ENCODE measurements at regions not wholly inside any gene's neighbourhood (a gene's known extent, or its start where the extent isn't known, plus 50 kb on each side); places are given as distances from the start of the nearest gene placed in this dataset.
"Not testable (repeated sequence)": the region's sequence is repeated elsewhere in the genome, so short reads cannot be mapped to it uniquely, and the experiment has no call there.

GRCh38 chr5:126098330-126099017 lies 324.7 kb upstream of the GRAMD2B start:
- no peak for DNase-seq

GRCh38 chr5:126099077-126099476 lies 324.1 kb upstream of the GRAMD2B start:
- DNase-seq, result no peak

GRCh38 chr5:126100767-126101166 lies 322.4 kb upstream of the GRAMD2B start:
- DNase-seq, result no peak

- DNase-seq, result no peak
These were observed 321.3 kb upstream of the GRAMD2B start for GRCh38 chr5:126101901-126102300.

- no peak for DNase-seq
These were observed 320.2 kb upstream of the GRAMD2B start for GRCh38 chr5:126103050-126103449.

GRCh38 chr5:126103868-126104267 lies 319.3 kb upstream of the GRAMD2B start:
- DNase-seq, result no peak

GRCh38 chr5:126104341-126104740 lies 318.9 kb upstream of the GRAMD2B start:
- DNase-seq, result no peak

GRCh38 chr5:126104951-126105350 lies 318.3 kb upstream of the GRAMD2B start:
- DNase-seq, result no peak

- no peak for DNase-seq
These were observed 317.2 kb upstream of the GRAMD2B start for GRCh38 chr5:126106029-126106428.

GRCh38 chr5:126107381-126107780 lies 315.8 kb upstream of the GRAMD2B start:
- DNase-seq, result no peak

GRCh38 chr5:126108470-126108869 lies 314.7 kb upstream of the GRAMD2B start:
- DNase-seq, result no peak

- DNase-seq, result no peak
These were observed 308.1 kb upstream of the GRAMD2B start for GRCh38 chr5:126115059-126115629.

- no peak for DNase-seq
These were observed 306.2 kb upstream of the GRAMD2B start for GRCh38 chr5:126117044-126117443.

GRCh38 chr5:126119887-126120442 lies 303.2 kb upstream of the GRAMD2B start:
- DNase-seq, result no peak

GRCh38 chr5:126120939-126121338 lies 302.3 kb upstream of the GRAMD2B start:
- DNase-seq, result no peak

GRCh38 chr5:126122942-126123341 lies 300.3 kb upstream of the GRAMD2B start:
- no peak for DNase-seq

GRCh38 chr5:126124706-126125345 lies 298.4 kb upstream of the GRAMD2B start:
- no peak for DNase-seq

GRCh38 chr5:126125407-126125806 lies 297.8 kb upstream of the GRAMD2B start:
- DNase-seq, result no peak

- no peak for DNase-seq
These were observed 296.6 kb upstream of the GRAMD2B start for GRCh38 chr5:126126574-126126973.

GRCh38 chr5:126127371-126127770 lies 295.8 kb upstream of the GRAMD2B start:
- DNase-seq, result not testable (repeated sequence)

- no peak for DNase-seq
These were observed 293.8 kb upstream of the GRAMD2B start for GRCh38 chr5:126129431-126129830.

GRCh38 chr5:126133424-126133823 lies 289.8 kb upstream of the GRAMD2B start:
- no peak for DNase-seq

- DNase-seq, result no peak
These were observed 285.3 kb upstream of the GRAMD2B start for GRCh38 chr5:126137891-126138280.

- no peak for DNase-seq
These were observed 284.8 kb upstream of the GRAMD2B start for GRCh38 chr5:126138281-126138931.

Data from stimulated activated CD8-positive, alpha-beta memory T cell treated with anti-CD3 and anti-CD28 coated beads, Interleukin-4, amount 100 ng/mL, for 48 hours (primary cell).